Smooth muscle cell (in vitro differentiated cells): ENCODE measurements at regions not wholly inside any gene's neighbourhood (a gene's known extent, or its start where the extent isn't known, plus 50 kb on each side); places are given as distances from the start of the nearest gene placed in this dataset.

Source experiments
- DNase-seq: peaks from one replicate; lab custom pipeline; 2025; ENCODE audit not compliant: unreplicated experiment; lab: John Stamatoyannopoulos, UW
- H2AFZ ChIP-seq: fragments of 200-600 bp; sonication (generic); 2 replicates; pipeline ENCODE4 v1.6.0; 2016; ENCODE audit warnings: antibody characterized with exemption, low read depth, mild to moderate bottlenecking
- H3F3A ChIP-seq: fragments of 200-600 bp; sonication (generic); 2 replicates; pipeline ENCODE4 v1.6.0; 2017; ENCODE audit warnings: antibody characterized with exemption, low read depth
- H3K27ac ChIP-seq: fragments of 200-600 bp; sonication (generic); 2 replicates; pipeline ENCODE4 v1.5.1; 2016; ENCODE audit warnings: low read depth, mild to moderate bottlenecking
- H3K27me3 ChIP-seq: fragments of 200-600 bp; sonication (generic); 2 replicates; pipeline ENCODE4 v1.6.1; 2016; ENCODE audit warnings: low read depth, mild to moderate bottlenecking
- H3K36me3 ChIP-seq: fragments of 200-600 bp; sonication (generic); 2 replicates; pipeline ENCODE4 v1.5.1; 2016; ENCODE audit warnings: low read depth
- H3K4me1 ChIP-seq: fragments of 200-600 bp; sonication (generic); 2 replicates; pipeline ENCODE4 v1.5.1; 2016; ENCODE audit warnings: low read depth
- H3K4me2 ChIP-seq: fragments of 200-600 bp; sonication (generic); 2 replicates; pipeline ENCODE4 v1.6.0; 2016; ENCODE audit warnings: mild to moderate bottlenecking
- H3K4me3 ChIP-seq: fragments of 200-600 bp; sonication (generic); 2 replicates; pipeline ENCODE4 v1.5.1; 2016; ENCODE audit warnings: mild to moderate bottlenecking
- H3K79me2 ChIP-seq: fragments of 200-600 bp; sonication (generic); 2 replicates; pipeline ENCODE4 v1.6.0; 2016; ENCODE audit warnings: low read depth, mild to moderate bottlenecking
- H3K9ac ChIP-seq: fragments of 200-600 bp; sonication (generic); 2 replicates; pipeline ENCODE4 v1.6.0; 2016; ENCODE audit warnings: low read depth
- H3K9me3 ChIP-seq: fragments of 200-600 bp; sonication (generic); replicated peaks from 2 replicates; pipeline ENCODE4 v1.5.1; 2016; ENCODE audit warnings: low read depth
- H4K20me1 ChIP-seq: fragments of 200-600 bp; sonication (generic); 2 replicates; pipeline ENCODE4 v1.6.0; 2016; ENCODE audit warnings: low read depth
- WGBS: methylation state at CpG from one replicate; pipeline ENCODE4 v1.1.7; 2016; ENCODE audit warnings: low lambda C conversion rate; 5-methylcytosine and 5-hydroxymethylcytosine counted together
- TF ChIP-seq, protein P1 (sequence below): fragments of 200-600 bp; sonication (generic); IDR thresholded peaks from 2 replicates; pipeline ENCODE4 v1.5.1; 2017; ENCODE audit warnings: borderline replicate concordance, mild to moderate bottlenecking, antibody characterized with exemption; ENCODE audit not compliant: insufficient read depth, poor library complexity, severe bottlenecking

DNA sequence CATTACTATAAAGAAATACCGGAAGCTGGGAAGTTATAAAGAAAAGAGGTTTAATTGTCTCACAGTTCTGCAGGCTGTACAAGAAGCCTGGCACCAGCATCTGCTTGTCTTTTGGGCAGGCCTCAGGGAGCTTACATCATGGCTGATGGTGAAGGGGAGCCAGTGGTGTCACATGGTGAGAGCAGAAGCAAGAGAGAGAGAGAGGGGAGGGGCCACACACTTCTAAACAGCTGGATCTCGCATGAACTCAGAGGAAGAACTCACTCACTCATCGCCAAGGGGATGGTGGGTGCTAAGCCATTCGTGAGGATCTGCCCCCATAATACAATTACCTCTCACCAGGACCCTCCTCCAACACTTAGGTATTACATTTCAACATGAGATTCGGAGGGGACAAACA, 51.8 kb upstream of the ANKRD34C start:
- no peaks in the 10 kb centered on the region for H3K36me3 ChIP-seq
- DNase-seq, result no peak
- H3F3A ChIP-seq, result no peaks in the 10 kb centered on the region
- H3K79me2 ChIP-seq, result no peaks in the 10 kb centered on the region
- no peak overlapping the region for H2AFZ ChIP-seq
- H3K27ac ChIP-seq, result no peak overlapping the region
- TF ChIP-seq, protein P1, sequence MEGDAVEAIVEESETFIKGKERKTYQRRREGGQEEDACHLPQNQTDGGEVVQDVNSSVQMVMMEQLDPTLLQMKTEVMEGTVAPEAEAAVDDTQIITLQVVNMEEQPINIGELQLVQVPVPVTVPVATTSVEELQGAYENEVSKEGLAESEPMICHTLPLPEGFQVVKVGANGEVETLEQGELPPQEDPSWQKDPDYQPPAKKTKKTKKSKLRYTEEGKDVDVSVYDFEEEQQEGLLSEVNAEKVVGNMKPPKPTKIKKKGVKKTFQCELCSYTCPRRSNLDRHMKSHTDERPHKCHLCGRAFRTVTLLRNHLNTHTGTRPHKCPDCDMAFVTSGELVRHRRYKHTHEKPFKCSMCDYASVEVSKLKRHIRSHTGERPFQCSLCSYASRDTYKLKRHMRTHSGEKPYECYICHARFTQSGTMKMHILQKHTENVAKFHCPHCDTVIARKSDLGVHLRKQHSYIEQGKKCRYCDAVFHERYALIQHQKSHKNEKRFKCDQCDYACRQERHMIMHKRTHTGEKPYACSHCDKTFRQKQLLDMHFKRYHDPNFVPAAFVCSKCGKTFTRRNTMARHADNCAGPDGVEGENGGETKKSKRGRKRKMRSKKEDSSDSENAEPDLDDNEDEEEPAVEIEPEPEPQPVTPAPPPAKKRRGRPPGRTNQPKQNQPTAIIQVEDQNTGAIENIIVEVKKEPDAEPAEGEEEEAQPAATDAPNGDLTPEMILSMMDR, result no peak
- H3K4me1 ChIP-seq, result no peaks in the 10 kb centered on the region
- H3K4me2 ChIP-seq, result no peak overlapping the region
- no peak overlapping the region for H3K4me3 ChIP-seq
- H4K20me1 ChIP-seq, result no peaks in the 10 kb centered on the region
- no peak overlapping the region for H3K9ac ChIP-seq
- no peaks in the 10 kb centered on the region for H3K27me3 ChIP-seq
- H3K9me3 ChIP-seq, result peaks cover 5% of the 10 kb centered on the region
- 87% methylated on average over 5 of the region's 5 CpGs for WGBS

DNA sequence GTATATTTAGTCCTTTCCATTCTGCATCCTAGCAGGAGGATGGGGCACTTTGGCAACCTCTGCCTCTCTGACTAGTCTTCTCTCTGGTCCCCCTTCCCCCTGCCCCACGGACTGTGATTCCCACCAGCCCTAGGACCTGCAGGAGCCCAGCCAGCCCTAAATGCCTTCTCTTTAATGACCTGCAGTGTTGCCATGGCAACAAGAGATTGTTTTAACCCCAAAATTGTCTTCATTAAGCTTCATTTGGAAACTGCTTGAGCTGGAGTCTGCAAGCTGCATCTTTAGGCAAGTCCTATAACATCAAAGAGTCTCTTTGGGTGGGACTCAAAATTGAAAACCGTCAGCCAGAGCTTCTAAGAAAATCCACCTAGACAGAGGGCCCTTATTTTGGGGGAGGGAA, 59.7 kb upstream of the ANKRD34C start:
- 77% methylated on average over 2 of the region's 2 CpGs for WGBS
- no peak overlapping the region for H3K4me2 ChIP-seq
- no peaks in the 10 kb centered on the region for H4K20me1 ChIP-seq
- H3F3A ChIP-seq, result no peaks in the 10 kb centered on the region
- DNase-seq, result no peak
- no peak overlapping the region for H3K4me3 ChIP-seq
- H3K27ac ChIP-seq, result no peak overlapping the region
- TF ChIP-seq, protein P1, result no peak
- no peak overlapping the region for H3K9ac ChIP-seq
- H3K9me3 ChIP-seq, result no peaks in the 10 kb centered on the region
- H2AFZ ChIP-seq, result no peak overlapping the region
- H3K79me2 ChIP-seq, result no peaks in the 10 kb centered on the region
- H3K27me3 ChIP-seq, result peaks cover 12% of the 10 kb centered on the region
- no peaks in the 10 kb centered on the region for H3K4me1 ChIP-seq
- no peaks in the 10 kb centered on the region for H3K36me3 ChIP-seq

DNA sequence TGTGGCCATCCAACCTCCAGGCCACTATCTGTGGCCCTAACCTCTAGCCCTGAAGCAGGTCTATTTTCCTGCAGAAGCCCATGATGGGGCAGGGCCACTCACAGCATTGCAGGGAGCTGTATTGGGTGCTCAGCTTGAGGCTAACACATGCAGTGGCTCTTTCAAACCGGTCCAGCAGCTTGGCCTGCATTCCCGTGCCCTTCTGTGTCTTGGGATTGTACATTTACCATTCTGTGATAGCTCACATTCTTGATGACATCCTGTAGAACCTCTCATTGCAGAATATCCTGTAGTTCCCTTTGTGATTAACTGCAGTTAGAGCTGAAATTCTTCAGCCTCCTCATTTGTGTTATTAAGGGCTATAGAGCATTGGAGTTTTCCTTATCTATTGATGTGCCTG, 60.8 kb upstream of the ANKRD34C start:
- Histone ChIP-seq H3K9me3 (no peaks in the 10 kb centered on the region), H3K4me3 (no peak overlapping the region), H3K27ac (no peak overlapping the region), H2AFZ (no peak overlapping the region), H3K4me1 (no peaks in the 10 kb centered on the region), H3K9ac (no peak overlapping the region), H3K4me2 (no peak overlapping the region), H3K79me2 (no peaks in the 10 kb centered on the region), H4K20me1 (no peaks in the 10 kb centered on the region), H3K27me3 (peaks cover 12% of the 10 kb centered on the region), H3F3A (no peaks in the 10 kb centered on the region), H3K36me3 (no peaks in the 10 kb centered on the region)
- TF ChIP-seq, protein P1, result no peak
- 59% methylated on average over 2 of the region's 2 CpGs for WGBS
- DNase-seq, result no peak

DNA sequence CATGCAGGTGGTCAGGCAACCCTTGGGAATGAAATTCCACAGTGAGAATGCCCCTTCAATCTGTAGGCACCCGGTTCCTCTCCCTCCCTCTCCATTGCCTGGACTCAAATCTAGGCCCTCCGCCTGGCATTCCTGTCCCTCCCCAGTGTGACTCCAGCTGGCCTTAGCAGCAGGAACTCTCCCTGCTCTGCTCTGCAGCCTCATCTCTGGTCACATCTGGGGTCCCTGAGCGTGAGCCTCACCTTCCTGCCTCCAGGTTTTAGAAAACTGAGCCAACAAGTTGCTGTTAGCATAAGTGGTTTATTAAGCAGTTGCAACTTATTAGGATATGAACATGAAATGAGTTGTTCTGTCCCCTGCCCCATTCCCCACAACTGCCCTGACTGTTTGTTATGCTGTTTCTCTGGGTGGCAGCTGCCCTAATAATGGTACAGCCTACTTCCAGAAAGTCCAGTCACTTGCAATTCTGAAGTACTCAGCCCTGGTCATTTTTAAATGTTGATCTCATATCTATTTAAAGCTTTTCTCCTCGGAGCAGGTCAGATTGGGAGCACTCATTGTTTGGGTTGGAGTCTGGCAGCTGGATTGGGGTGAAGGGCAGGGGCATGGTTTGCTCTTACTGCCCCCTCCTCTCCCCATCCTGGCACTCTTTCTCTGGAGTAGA, 63.0 kb upstream of the ANKRD34C start:
- H3F3A ChIP-seq, result no peaks in the 10 kb centered on the region
- WGBS, result 82% methylated on average over 4 of the region's 4 CpGs
- no peaks in the 10 kb centered on the region for H3K4me1 ChIP-seq
- no peak overlapping the region for H3K4me3 ChIP-seq
- H3K36me3 ChIP-seq, result no peaks in the 10 kb centered on the region
- H3K27ac ChIP-seq, result no peak overlapping the region
- H4K20me1 ChIP-seq, result no peaks in the 10 kb centered on the region
- peaks cover 12% of the 10 kb centered on the region for H3K27me3 ChIP-seq
- no peak overlapping the region for H3K9ac ChIP-seq
- DNase-seq, result no peak
- no peaks in the 10 kb centered on the region for H3K79me2 ChIP-seq
- no peak overlapping the region for H3K4me2 ChIP-seq
- no peak overlapping the region for H2AFZ ChIP-seq
- H3K9me3 ChIP-seq, result no peaks in the 10 kb centered on the region
- TF ChIP-seq, protein P1, result no peak
